Mesothelial cell of epicardium (in vitro differentiated cells): ENCODE measurements at regions not wholly inside any gene's neighbourhood (a gene's known extent, or its start where the extent isn't known, plus 50 kb on each side); places are given as distances from the start of the nearest gene placed in this dataset.

Experiments
- DNase-seq, 2 experiments: peaks; one replicate each; pipeline ENCODE4 v3.0.0; 2021; ENCODE audit warnings: low spot score in 2 of 2; ENCODE audit not compliant: unreplicated experiment in 2 of 2
- H3K27ac Mint-ChIP-seq: 2 replicates; pipeline ENCODE4 v1.8.0; 2021; ENCODE audit warnings: mixed read lengths
- H3K27me3 Mint-ChIP-seq: 2 replicates; pipeline ENCODE4 v1.8.0; 2021; ENCODE audit warnings: low read depth, mixed read lengths
- H3K36me3 Mint-ChIP-seq: 2 replicates; pipeline ENCODE4 v1.8.0; 2021; ENCODE audit warnings: mixed read lengths
- H3K4me1 Mint-ChIP-seq: 2 replicates; pipeline ENCODE4 v1.8.0; 2021; ENCODE audit warnings: mixed read lengths
- H3K4me3 Mint-ChIP-seq: 2 replicates; pipeline ENCODE4 v1.8.0; 2021; ENCODE audit warnings: mild to moderate bottlenecking, moderate library complexity, mixed read lengths
- H3K9me3 Mint-ChIP-seq: 2 replicates; pipeline ENCODE4 v1.8.0; 2021; ENCODE audit warnings: mixed read lengths
- TF ChIP-seq, protein P1 (sequence below): fragments of 200-600 bp; sonication (generic); IDR thresholded peaks from one replicate; pipeline ENCODE4 v1.5.0; 2021; ENCODE audit warnings: antibody characterized with exemption; ENCODE audit not compliant: unreplicated experiment

DNA sequence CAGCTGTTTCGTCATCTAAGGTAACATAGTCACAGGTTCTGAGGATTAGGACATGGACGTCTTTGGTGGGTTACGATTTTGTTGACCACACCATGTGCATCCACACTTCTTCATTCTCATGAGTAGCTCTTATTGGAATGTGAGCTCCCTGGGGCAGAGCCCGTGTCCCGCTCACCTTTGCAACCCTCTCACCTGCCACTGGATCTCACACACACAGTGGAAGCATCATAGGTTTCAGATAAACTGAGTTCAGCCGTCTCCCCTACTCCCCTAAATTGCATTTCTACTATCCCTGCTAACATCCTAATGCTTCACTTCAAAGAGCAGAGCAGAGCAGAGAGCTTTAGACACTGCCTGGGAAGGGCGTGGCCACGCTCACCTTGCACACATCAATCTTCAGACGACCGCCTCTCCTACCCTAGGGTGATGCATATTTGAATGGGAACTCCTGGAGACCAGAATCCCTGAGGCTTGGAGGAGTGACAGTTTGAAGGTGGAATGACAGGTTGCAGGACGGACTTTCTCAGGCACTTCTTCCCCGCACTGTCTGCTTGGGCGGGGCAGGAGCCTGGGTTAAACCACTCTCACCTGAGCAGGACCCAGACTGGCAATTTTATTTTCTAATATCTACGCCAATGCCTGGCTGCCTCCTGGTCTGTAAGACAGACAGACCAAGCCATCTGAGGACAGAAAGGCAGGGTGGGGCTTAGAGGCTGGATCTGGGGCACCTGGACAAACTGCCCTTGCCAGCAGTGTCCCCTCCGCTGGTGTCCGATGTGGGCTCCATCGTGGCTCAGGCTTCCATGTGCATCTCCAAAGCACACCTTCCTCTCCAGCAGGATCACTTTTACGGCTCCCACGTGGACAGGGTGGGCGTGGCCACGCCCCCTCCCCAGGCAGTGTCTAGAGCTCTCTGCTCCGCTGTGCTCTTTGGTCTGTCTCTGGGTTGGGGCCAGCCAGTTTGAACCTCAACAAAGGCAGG, 229.5 kb upstream of the COPS8 start:
- Mint-ChIP-seq H3K36me3 (peaks cover 4% of the 10 kb centered on the region), H3K9me3 (peaks cover 8% of the 10 kb centered on the region), H3K4me3 (peak overlapping the region; percentile 24), H3K4me1 (peaks cover 63% of the 10 kb centered on the region), H3K27me3 (no peaks in the 10 kb centered on the region), H3K27ac (peak overlapping the region; percentile 79)
- DNase-seq = peak in 1 of 2 experiments; percentile 21
- TF ChIP-seq, protein P1, sequence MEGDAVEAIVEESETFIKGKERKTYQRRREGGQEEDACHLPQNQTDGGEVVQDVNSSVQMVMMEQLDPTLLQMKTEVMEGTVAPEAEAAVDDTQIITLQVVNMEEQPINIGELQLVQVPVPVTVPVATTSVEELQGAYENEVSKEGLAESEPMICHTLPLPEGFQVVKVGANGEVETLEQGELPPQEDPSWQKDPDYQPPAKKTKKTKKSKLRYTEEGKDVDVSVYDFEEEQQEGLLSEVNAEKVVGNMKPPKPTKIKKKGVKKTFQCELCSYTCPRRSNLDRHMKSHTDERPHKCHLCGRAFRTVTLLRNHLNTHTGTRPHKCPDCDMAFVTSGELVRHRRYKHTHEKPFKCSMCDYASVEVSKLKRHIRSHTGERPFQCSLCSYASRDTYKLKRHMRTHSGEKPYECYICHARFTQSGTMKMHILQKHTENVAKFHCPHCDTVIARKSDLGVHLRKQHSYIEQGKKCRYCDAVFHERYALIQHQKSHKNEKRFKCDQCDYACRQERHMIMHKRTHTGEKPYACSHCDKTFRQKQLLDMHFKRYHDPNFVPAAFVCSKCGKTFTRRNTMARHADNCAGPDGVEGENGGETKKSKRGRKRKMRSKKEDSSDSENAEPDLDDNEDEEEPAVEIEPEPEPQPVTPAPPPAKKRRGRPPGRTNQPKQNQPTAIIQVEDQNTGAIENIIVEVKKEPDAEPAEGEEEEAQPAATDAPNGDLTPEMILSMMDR = no peak

DNA sequence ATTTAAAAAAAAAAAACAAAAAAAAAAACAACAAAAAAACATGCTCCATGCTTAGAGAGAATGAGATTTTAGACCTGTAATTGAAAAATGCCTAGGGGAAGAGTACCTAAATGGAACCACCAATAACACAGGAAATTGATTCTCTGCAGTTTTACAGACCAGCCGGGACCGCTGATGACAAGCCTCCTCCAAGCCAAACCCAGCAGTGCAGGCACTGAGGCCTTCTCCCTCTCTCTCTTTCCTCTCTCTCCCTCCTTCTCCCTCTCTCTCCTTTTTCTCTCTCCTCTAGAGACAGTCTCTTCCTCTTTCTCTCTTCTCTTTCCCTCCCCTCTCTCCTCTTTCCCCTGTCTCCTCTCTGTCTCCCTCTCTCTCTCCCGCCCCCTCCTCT, 228.8 kb upstream of the COPS8 start:
- Mint-ChIP-seq H3K4me3 (peak overlapping the region; percentile 24), H3K36me3 (peaks cover 4% of the 10 kb centered on the region), H3K4me1 (peaks cover 57% of the 10 kb centered on the region), H3K27me3 (no peaks in the 10 kb centered on the region), H3K9me3 (peaks cover 8% of the 10 kb centered on the region), H3K27ac (peak overlapping the region; percentile 79)
- TF ChIP-seq, protein P1 = no peak
- no peak for DNase-seq

DNA sequence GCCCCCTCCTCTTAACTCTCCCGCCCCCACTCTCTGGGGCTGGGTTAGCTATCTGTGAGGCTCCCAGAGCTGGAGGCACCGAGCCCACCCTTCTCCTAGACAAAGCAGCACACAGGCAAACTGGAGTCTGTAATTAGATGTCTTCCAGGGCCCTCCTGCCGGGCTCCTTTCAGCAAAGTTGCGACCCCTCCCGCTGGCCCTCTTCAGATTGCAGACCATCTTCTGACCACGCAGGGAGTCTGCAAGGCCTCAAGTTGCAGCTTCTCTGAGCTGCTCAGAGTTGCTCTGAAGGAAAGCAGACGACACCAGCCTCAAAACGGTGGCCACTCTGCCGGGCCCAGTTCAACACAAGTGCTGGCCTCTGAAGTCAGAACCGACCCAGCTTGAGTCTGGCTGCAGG, 228.4 kb upstream of the COPS8 start:
- Mint-ChIP-seq H3K27me3 (no peaks in the 10 kb centered on the region), H3K36me3 (peaks cover 4% of the 10 kb centered on the region), H3K4me3 (no peak overlapping the region), H3K27ac (peak overlapping the region; percentile 79), H3K4me1 (peaks cover 55% of the 10 kb centered on the region), H3K9me3 (peaks cover 8% of the 10 kb centered on the region)
- TF ChIP-seq, protein P1 = no peak
- DNase-seq = peak in 1 of 2 experiments; percentile 40

DNA sequence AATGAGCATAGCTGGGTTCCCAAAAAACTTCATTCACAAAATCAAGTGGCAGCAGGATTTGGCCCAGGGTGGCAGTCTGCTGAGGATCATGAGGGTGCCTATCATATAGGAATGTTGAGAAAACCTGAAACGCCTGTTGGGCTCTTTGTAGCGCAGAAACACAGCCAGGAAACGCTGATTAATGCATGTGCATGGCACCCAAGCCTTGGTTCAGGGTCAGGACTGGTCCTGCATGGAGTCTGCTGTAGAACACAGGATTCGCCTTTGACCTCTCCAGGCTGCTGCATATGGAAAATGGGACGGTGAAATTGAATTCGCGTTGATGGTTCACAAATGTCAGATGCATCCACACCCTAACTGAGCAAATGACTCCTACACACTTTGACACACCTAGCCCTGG, 227.9 kb upstream of the COPS8 start:
- Mint-ChIP-seq H3K9me3 (peaks cover 8% of the 10 kb centered on the region), H3K4me3 (no peak overlapping the region), H3K27me3 (no peaks in the 10 kb centered on the region), H3K4me1 (peaks cover 55% of the 10 kb centered on the region), H3K36me3 (peaks cover 4% of the 10 kb centered on the region), H3K27ac (no peak overlapping the region)
- DNase-seq = peak in 1 of 2 experiments; percentile 29
- TF ChIP-seq, protein P1 = no peak

DNA sequence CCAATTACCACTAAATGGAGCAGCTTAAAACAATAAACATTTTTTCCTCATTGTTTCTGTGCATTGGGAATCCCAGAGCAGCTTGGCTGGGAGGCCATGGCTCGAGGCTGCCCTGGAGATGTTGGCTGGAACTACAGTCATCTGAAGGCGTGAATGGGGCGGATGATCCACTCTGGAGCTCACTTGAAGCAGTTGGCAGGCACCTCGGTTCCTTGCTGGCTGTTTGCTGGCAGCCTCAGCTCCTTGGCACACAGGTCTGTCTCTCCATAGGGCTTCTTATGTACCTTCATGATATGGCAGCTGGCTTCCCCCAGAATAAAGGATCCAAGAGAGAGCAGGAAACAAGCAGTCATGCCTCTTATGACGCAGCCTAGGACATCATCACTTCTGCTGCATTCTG, 227.0 kb upstream of the COPS8 start:
- H3K27me3 Mint-ChIP-seq = no peaks in the 10 kb centered on the region
- TF ChIP-seq, protein P1 = no peak
- peak overlapping the region; percentile 11 for H3K27ac Mint-ChIP-seq
- H3K36me3 Mint-ChIP-seq = peaks cover 4% of the 10 kb centered on the region
- H3K4me3 Mint-ChIP-seq = no peak overlapping the region
- H3K4me1 Mint-ChIP-seq = peaks cover 57% of the 10 kb centered on the region
- H3K9me3 Mint-ChIP-seq = peaks cover 8% of the 10 kb centered on the region
- peak in 1 of 2 experiments; percentile 32 for DNase-seq
